ENCODE measurements at regions not wholly inside any gene's neighbourhood (a gene's known extent, or its start where the extent isn't known, plus 50 kb on each side); places are given as distances from the start of the nearest gene placed in this dataset.

DNA sequence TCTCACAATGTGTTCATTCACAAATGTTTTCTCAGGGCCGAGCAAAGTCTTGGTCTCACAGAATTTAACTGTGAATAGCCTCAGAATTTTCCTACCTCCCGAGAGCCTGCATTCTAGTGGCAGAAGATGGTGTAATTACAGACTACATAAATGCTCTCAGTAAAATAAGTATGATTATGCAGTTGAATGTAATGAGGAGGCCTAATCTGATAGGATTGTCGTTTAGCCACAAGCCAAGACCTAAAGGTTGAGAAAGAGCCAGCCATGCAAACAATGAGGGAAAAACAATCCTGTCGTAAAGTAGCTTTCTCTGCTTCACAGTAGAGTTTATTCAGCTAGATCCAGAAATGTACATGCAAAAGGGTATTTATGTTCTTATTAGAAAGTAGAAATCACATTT lies 607.8 kb upstream of the B3GALT2 start:
- Histone ChIP-seq H3K27ac (no peak overlapping the region), H3K9me3 (ENCODE audit: insufficient read depth, low read depth) (no peaks in the 10 kb centered on the region), H3K27me3 (ENCODE audit: insufficient read depth, low read depth) (no peaks in the 10 kb centered on the region), H2AFZ (no peak overlapping the region), H3K4me3 (no peak overlapping the region), H3K4me2 (no peak overlapping the region), H3K9me2 (ENCODE audit: insufficient read depth) (no peaks in the 10 kb centered on the region), H3K36me3 (ENCODE audit: low read depth) (no peaks in the 10 kb centered on the region), H4K20me1 (ENCODE audit: insufficient read depth) (no peaks in the 10 kb centered on the region), H3F3A (ENCODE audit: insufficient read depth, low read depth) (no peaks in the 10 kb centered on the region), H3K4me1 (replicated peaks; ENCODE audit: insufficient read depth) (no peaks in the 10 kb centered on the region), H3K79me2 (ENCODE audit: low read depth) (no peaks in the 10 kb centered on the region)
- no peak for DNase-seq
- intact Hi-C loops (cut with micrococcal nuclease; ENCODE audit: unreplicated experiment) = no loop called here
- ChIA-PET CTCF (no interaction called here), POLR2A (ENCODE audit: unreplicated experiment) (no interaction called here)
- TF ChIP-seq, protein P1, sequence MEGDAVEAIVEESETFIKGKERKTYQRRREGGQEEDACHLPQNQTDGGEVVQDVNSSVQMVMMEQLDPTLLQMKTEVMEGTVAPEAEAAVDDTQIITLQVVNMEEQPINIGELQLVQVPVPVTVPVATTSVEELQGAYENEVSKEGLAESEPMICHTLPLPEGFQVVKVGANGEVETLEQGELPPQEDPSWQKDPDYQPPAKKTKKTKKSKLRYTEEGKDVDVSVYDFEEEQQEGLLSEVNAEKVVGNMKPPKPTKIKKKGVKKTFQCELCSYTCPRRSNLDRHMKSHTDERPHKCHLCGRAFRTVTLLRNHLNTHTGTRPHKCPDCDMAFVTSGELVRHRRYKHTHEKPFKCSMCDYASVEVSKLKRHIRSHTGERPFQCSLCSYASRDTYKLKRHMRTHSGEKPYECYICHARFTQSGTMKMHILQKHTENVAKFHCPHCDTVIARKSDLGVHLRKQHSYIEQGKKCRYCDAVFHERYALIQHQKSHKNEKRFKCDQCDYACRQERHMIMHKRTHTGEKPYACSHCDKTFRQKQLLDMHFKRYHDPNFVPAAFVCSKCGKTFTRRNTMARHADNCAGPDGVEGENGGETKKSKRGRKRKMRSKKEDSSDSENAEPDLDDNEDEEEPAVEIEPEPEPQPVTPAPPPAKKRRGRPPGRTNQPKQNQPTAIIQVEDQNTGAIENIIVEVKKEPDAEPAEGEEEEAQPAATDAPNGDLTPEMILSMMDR (conservative IDR thresholded peaks at IDR 0.05) = no peak
- no TSS peak for BruUV-seq (replicated peaks)

DNA sequence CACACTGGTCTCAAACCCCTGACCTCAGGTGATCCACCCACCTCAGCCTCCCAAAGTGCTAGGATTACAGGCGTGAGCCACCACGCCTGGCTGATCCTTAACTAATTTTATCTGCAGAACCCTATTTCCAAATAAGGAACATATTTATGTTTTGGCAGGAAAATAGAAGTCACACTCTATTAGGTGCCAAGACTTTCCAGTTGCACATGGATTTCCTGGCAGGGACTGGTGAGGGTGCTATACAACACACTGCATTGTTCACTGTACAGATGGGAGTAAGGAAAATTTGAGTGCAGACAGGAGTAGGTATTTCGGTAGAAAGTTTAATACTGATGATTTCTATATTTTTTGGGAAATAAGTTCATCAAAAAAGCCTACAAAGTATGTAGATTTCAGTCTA lies 605.3 kb upstream of the B3GALT2 start:
- H3K4me3 ChIP-seq = no peak overlapping the region
- H3K9me2 ChIP-seq (ENCODE audit: insufficient read depth) = no peaks in the 10 kb centered on the region
- TF ChIP-seq, protein P1 (conservative IDR thresholded peaks at IDR 0.05) = no peak
- no peak for TF ChIP-seq EZH2 (IDR thresholded peaks at IDR 0.05; ENCODE audit: low read depth)
- no peak overlapping the region for H3K27ac ChIP-seq
- no peak overlapping the region for H2AFZ ChIP-seq
- no peaks in the 10 kb centered on the region for H3K27me3 ChIP-seq (ENCODE audit: insufficient read depth, low read depth)
- ChIA-PET POLR2A (ENCODE audit: unreplicated experiment) (no interaction called here), CTCF (no interaction called here)
- intact Hi-C loops (cut with micrococcal nuclease; ENCODE audit: unreplicated experiment) = no loop called here
- H3K36me3 ChIP-seq (ENCODE audit: low read depth) = no peaks in the 10 kb centered on the region
- H3F3A ChIP-seq (ENCODE audit: insufficient read depth, low read depth) = no peaks in the 10 kb centered on the region
- no TSS peak for BruUV-seq (replicated peaks)
- H3K79me2 ChIP-seq (ENCODE audit: low read depth) = no peaks in the 10 kb centered on the region
- H3K4me1 ChIP-seq (replicated peaks; ENCODE audit: insufficient read depth) = no peaks in the 10 kb centered on the region
- no peaks in the 10 kb centered on the region for H3K9me3 ChIP-seq (ENCODE audit: insufficient read depth, low read depth)
- H4K20me1 ChIP-seq (ENCODE audit: insufficient read depth) = no peaks in the 10 kb centered on the region
- H3K4me2 ChIP-seq = no peak overlapping the region
- DNase-seq = no peak

DNA sequence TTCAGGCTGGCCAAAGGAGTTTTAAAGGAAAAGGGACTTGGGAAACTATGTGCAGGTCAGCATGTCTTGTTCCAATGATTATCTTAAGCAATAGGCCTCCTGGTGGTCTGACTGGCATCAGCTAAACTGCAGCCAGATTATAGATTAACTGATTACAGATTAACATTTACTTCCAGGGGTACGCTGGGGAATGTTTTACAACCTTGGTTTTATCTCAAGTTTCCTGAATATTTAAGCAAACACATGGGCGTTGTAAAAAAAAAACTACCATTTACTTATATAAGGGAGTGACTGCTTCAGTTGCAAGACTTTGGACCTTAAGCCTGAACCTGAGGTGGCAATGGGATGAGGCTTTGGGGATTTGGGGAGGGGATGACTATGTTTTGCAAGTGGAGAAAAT lies 600.6 kb upstream of the B3GALT2 start:
- Histone ChIP-seq H3K4me3 (no peak overlapping the region), H3F3A (ENCODE audit: insufficient read depth, low read depth) (no peaks in the 10 kb centered on the region), H3K36me3 (ENCODE audit: low read depth) (no peaks in the 10 kb centered on the region), H2AFZ (no peak overlapping the region), H3K4me1 (replicated peaks; ENCODE audit: insufficient read depth) (no peaks in the 10 kb centered on the region), H3K27ac (no peak overlapping the region), H3K9me3 (ENCODE audit: insufficient read depth, low read depth) (no peaks in the 10 kb centered on the region), H3K9me2 (ENCODE audit: insufficient read depth) (no peaks in the 10 kb centered on the region), H3K79me2 (ENCODE audit: low read depth) (no peaks in the 10 kb centered on the region), H3K27me3 (ENCODE audit: insufficient read depth, low read depth) (no peaks in the 10 kb centered on the region), H4K20me1 (ENCODE audit: insufficient read depth) (no peaks in the 10 kb centered on the region), H3K4me2 (no peak overlapping the region)
- intact Hi-C loops (cut with micrococcal nuclease; ENCODE audit: unreplicated experiment) = no loop called here
- TF ChIP-seq, protein P1 (conservative IDR thresholded peaks at IDR 0.05) = no peak
- no peak for TF ChIP-seq EZH2 (IDR thresholded peaks at IDR 0.05; ENCODE audit: low read depth)
- POLR2A ChIA-PET (ENCODE audit: unreplicated experiment) = no interaction called here
- DNase-seq = no peak
- CTCF ChIA-PET = no interaction called here
- no TSS peak for BruUV-seq (replicated peaks)

Measured in PC-9 (cell line).